GM19238 (cell line): ENCODE measurements at regions not wholly inside any gene's neighbourhood (a gene's known extent, or its start where the extent isn't known, plus 50 kb on each side); places are given as distances from the start of the nearest gene placed in this dataset.

Experiments used
- DNase-seq: peaks from one replicate; pipeline ENCODE4 v3.0.0; 2011; ENCODE audit warnings: low spot score; ENCODE audit not compliant: insufficient read length

DNA sequence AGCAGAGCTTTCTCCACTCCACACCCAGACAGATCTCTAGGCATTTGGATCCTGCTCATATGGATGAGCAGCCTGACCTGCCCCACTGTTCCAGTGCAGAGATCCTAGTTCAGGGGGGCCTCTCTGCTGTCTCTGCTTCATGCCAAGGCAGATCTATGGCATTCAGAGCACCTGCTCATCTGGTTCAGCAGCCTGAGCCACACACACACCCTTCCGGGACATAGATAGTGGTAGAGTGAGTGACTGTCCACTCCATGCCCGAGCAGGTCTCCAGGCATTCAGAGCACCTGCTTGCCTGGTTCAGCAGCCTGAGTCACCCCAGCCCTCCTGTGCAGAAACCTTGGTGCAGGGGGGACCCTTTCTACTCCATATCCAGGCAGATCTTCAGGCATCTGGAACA is 54.3 kb upstream of the ZNF800 start:
- DNase-seq, result no peak
